Gastroesophageal sphincter (tissue), 3 donors: ENCODE measurements at regions not wholly inside any gene's neighbourhood (a gene's known extent, or its start where the extent isn't known, plus 50 kb on each side); places are given as distances from the start of the nearest gene placed in this dataset.

ENCODE experiments used
- POLR2AphosphoS5 ChIP-seq: sonication (generic); formaldehyde crosslinking; IDR thresholded peaks from one replicate; pipeline ENCODE4 v1.6.1; 2017; ENCODE audit warnings: antibody characterized with exemption
- TF ChIP-seq, protein P1 (sequence below), 4 experiments: fragments of 200-600 bp in 2 of 4; fragments of 450-650 bp in 2 of 4; sonication (generic) in 1 of 4; IDR thresholded peaks; one replicate each; pipeline ENCODE4 v1.5.1; 2017 to 2019; ENCODE audit warnings: antibody characterized with exemption in 4 of 4, mild to moderate bottlenecking in 2 of 4, moderate library complexity in 2 of 4

DNA sequence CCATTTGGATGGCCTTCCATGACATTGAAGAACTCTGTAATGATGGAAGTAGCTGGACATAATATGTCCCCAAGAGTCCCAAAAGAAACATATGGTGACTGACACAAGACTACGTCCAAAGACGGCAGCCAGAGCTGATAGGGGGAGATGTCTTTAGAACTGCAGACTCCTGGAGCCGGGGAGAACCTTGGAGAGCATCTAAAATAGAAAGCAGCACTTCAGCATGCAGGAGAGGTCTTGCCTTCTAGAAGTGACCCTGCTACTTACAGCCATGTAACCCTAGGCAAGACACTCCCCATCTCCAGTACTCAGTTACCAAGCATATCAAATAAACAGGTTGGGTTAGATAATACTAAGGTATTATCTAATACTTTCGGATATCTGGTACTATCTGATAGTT, 143.8 kb upstream of the BCL6 start:
- TF ChIP-seq, protein P1, sequence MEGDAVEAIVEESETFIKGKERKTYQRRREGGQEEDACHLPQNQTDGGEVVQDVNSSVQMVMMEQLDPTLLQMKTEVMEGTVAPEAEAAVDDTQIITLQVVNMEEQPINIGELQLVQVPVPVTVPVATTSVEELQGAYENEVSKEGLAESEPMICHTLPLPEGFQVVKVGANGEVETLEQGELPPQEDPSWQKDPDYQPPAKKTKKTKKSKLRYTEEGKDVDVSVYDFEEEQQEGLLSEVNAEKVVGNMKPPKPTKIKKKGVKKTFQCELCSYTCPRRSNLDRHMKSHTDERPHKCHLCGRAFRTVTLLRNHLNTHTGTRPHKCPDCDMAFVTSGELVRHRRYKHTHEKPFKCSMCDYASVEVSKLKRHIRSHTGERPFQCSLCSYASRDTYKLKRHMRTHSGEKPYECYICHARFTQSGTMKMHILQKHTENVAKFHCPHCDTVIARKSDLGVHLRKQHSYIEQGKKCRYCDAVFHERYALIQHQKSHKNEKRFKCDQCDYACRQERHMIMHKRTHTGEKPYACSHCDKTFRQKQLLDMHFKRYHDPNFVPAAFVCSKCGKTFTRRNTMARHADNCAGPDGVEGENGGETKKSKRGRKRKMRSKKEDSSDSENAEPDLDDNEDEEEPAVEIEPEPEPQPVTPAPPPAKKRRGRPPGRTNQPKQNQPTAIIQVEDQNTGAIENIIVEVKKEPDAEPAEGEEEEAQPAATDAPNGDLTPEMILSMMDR (IDR thresholded peaks at IDR 0.05) = no peak
- TF ChIP-seq POLR2AphosphoS5 = no peak
